ENCODE measurements at regions not wholly inside any gene's neighbourhood (a gene's known extent, or its start where the extent isn't known, plus 50 kb on each side); places are given as distances from the start of the nearest gene placed in this dataset.

GRCh38 chr9:135242406-135242805, 154.9 kb downstream of the OLFM1 start:
- no peak for DNase-seq (ENCODE audit: extremely low spot score)
- CTCF ChIA-PET = no interaction called here
- POLR2A ChIA-PET = no interaction called here
- TF ChIP-seq HDGF (IDR thresholded peaks at IDR 0.05; ENCODE audit: borderline replicate concordance) (no peak), TARDBP (IDR thresholded peaks at IDR 0.05) (no peak), CTBP1 (IDR thresholded peaks at IDR 0.05; ENCODE audit: borderline replicate concordance) (no peak), ZNF384 (IDR thresholded peaks at IDR 0.05) (no peak), ELF4 (IDR thresholded peaks at IDR 0.05) (no peak), L3MBTL2 (conservative IDR thresholded peaks at IDR 0.05) (no peak), ARNT (IDR thresholded peaks at IDR 0.05) (no peak), SP1 (IDR thresholded peaks at IDR 0.05) (no peak), SUZ12 (IDR thresholded peaks at IDR 0.05) (no peak), LEF1 (IDR thresholded peaks at IDR 0.05; ENCODE audit: borderline replicate concordance) (no peak)

GRCh38 chr9:135243201-135244190, 156.0 kb downstream of the OLFM1 start:
- ChIA-PET CTCF (no interaction called here), POLR2A (no interaction called here)
- TF ChIP-seq HDGF (IDR thresholded peaks at IDR 0.05; ENCODE audit: borderline replicate concordance) (no peak), ZNF384 (IDR thresholded peaks at IDR 0.05) (no peak), ELF4 (IDR thresholded peaks at IDR 0.05) (no peak), PKNOX1 (IDR thresholded peaks at IDR 0.05) (no peak)
- no peak for DNase-seq (ENCODE audit: extremely low spot score)

- DNase-seq (ENCODE audit: extremely low spot score) = no peak
- ChIA-PET CTCF (no interaction called here), POLR2A (no interaction called here)
- TF ChIP-seq BHLHE40 (IDR thresholded peaks at IDR 0.05; ENCODE audit: borderline replicate concordance) (no peak), TARDBP (IDR thresholded peaks at IDR 0.05) (no peak), FOXA1 (IDR thresholded peaks at IDR 0.05) (no peak), ARNT (IDR thresholded peaks at IDR 0.05) (no peak), FOXK2 (IDR thresholded peaks at IDR 0.05) (no peak)
Measured at GRCh38 chr9:135244271-135245221, 157.1 kb downstream of the OLFM1 start.

GRCh38 chr9:135245482-135246247, 158.2 kb downstream of the OLFM1 start:
- no peak for DNase-seq (ENCODE audit: extremely low spot score)
- ChIA-PET POLR2A (no interaction called here), CTCF (no interaction called here)
- TF ChIP-seq FOXA1 (IDR thresholded peaks at IDR 0.05) (no peak), PKNOX1 (IDR thresholded peaks at IDR 0.05) (no peak), FOXK2 (IDR thresholded peaks at IDR 0.05) (no peak), FOXM1 (IDR thresholded peaks at IDR 0.05; ENCODE audit: borderline replicate concordance) (no peak), ZNF384 (IDR thresholded peaks at IDR 0.05) (no peak), ARNT (IDR thresholded peaks at IDR 0.05) (no peak), BHLHE40 (IDR thresholded peaks at IDR 0.05; ENCODE audit: borderline replicate concordance) (no peak), SUZ12 (IDR thresholded peaks at IDR 0.05) (no peak), ELF4 (IDR thresholded peaks at IDR 0.05) (no peak), NFRKB (IDR thresholded peaks at IDR 0.05) (no peak), LEF1 (IDR thresholded peaks at IDR 0.05; ENCODE audit: borderline replicate concordance) (no peak), L3MBTL2 (conservative IDR thresholded peaks at IDR 0.05) (no peak), SP1 (IDR thresholded peaks at IDR 0.05) (no peak), TARDBP (IDR thresholded peaks at IDR 0.05) (no peak)

- no peak for DNase-seq (ENCODE audit: extremely low spot score)
- CTCF ChIA-PET = no interaction called here
Measured at GRCh38 chr9:135246248-135247205, 159.1 kb downstream of the OLFM1 start.

More at GRCh38 chr9:135246248-135247205, 159.1 kb downstream of the OLFM1 start:
- POLR2A ChIA-PET = no interaction called here
- TF ChIP-seq CTBP1 (IDR thresholded peaks at IDR 0.05; ENCODE audit: borderline replicate concordance) (no peak), FOXK2 (IDR thresholded peaks at IDR 0.05) (no peak), ARNT (IDR thresholded peaks at IDR 0.05) (no peak), FOXA1 (IDR thresholded peaks at IDR 0.05) (no peak), ZNF384 (IDR thresholded peaks at IDR 0.05) (no peak)

All from HEK293T (cell line).